SK-N-SH (cell line): ENCODE measurements at regions not wholly inside any gene's neighbourhood (a gene's known extent, or its start where the extent isn't known, plus 50 kb on each side); places are given as distances from the start of the nearest gene placed in this dataset.
"Not testable (repeated sequence)": the region's sequence is repeated elsewhere in the genome, so short reads cannot be mapped to it uniquely, and the experiment has no call there.

Experiments used
- CTCF ChIA-PET: fragments of 300-600, 350-600 bp; formaldehyde crosslinking; extraction: SDS; loops from one replicate; lab custom pipeline; 2021; lab: Yijun Ruan, JAX
- POLR2A ChIA-PET: fragments of 350-600 bp; sonication (Branson Sonifier 250); formaldehyde crosslinking; extraction: SDS; loops from one replicate; lab custom pipeline; 2020; ENCODE audit warnings: antibody characterized with exemption, inconsistent platforms; lab: Yijun Ruan, JAX
- DNase-seq: peaks from one replicate; pipeline ENCODE4 v3.0.0; 2012
- H2AFZ ChIP-seq: fragments of 200-600 bp; sonication (generic); 2 replicates; pipeline ENCODE4 v1.8.1; 2016; ENCODE audit warnings: antibody characterized with exemption, mild to moderate bottlenecking, low read depth
- H3F3A ChIP-seq: fragments of 200-600 bp; sonication (generic); replicated peaks from 2 replicates; pipeline ENCODE3; 2016; ENCODE audit warnings: antibody characterized with exemption, mild to moderate bottlenecking; ENCODE audit not compliant: insufficient read depth
- H3K27ac ChIP-seq, 2 experiments: fragments of 200-500 bp in 1 of 2; fragments of 200-600 bp in 1 of 2; sonication (Bioruptor generic) in 1 of 2; sonication (generic), shearing (Covaris generic) in 1 of 2; 2 replicates each; pipeline versions ENCODE4 v1.5.1 to v1.6.1; 2014 to 2016; ENCODE audit warnings: low read depth in 2 of 2, inconsistent platforms in 1 of 2, low read length in 1 of 2, mild to moderate bottlenecking in 1 of 2, mixed read lengths in 1 of 2
- H3K27me3 ChIP-seq: fragments of 200-600 bp; sonication (generic), shearing (Covaris generic); 2 replicates; pipeline ENCODE4 v1.6.1; 2016; ENCODE audit warnings: mixed run types; ENCODE audit not compliant: insufficient read depth
- H3K36me3 ChIP-seq, 2 experiments: fragments of 200-500 bp in 1 of 2; fragments of 200-600 bp in 1 of 2; sonication (Bioruptor generic) in 1 of 2; sonication (generic) in 1 of 2; replicated peaks in 1 of 2; 2 replicates each; pipeline versions ENCODE3 to v1.5.1; 2014 to 2016; ENCODE audit warnings: low read length in 1 of 2, mild to moderate bottlenecking in 1 of 2; ENCODE audit not compliant: insufficient read depth in 2 of 2, control insufficient read depth in 1 of 2
- H3K4me1 ChIP-seq, 2 experiments: fragments of 200-500 bp in 1 of 2; fragments of 200-600 bp in 1 of 2; sonication (Bioruptor generic) in 1 of 2; sonication (generic), shearing (Covaris generic) in 1 of 2; 2 replicates each; pipeline versions ENCODE4 v1.5.1 to v1.6.1; 2014 to 2016; ENCODE audit warnings: low read depth in 1 of 2, low read length in 1 of 2, mixed run types in 1 of 2; ENCODE audit not compliant: insufficient read depth in 2 of 2, control insufficient read depth in 1 of 2
- H3K4me2 ChIP-seq: fragments of 200-600 bp; sonication (generic), shearing (Covaris generic); 2 replicates; pipeline ENCODE4 v1.6.1; 2017; ENCODE audit warnings: mixed run types
- H3K4me3 ChIP-seq, 2 experiments: fragments of 200-500 bp in 1 of 2; fragments of 200-600 bp in 1 of 2; sonication (Bioruptor generic) in 1 of 2; sonication (generic), shearing (Covaris generic) in 1 of 2; 2 replicates each; pipeline versions ENCODE4 v1.5.1 to v1.8.1; 2014 to 2016; ENCODE audit warnings: low read depth in 2 of 2, inconsistent platforms in 1 of 2, low read length in 1 of 2, mild to moderate bottlenecking in 1 of 2, mixed read lengths in 1 of 2, moderate library complexity in 1 of 2
- H3K79me2 ChIP-seq: fragments of 200-600 bp; sonication (generic); 2 replicates; pipeline ENCODE4 v1.8.1; 2017; ENCODE audit warnings: mild to moderate bottlenecking; ENCODE audit not compliant: insufficient read depth
- H3K9ac ChIP-seq: fragments of 200-600 bp; sonication (generic); 2 replicates; pipeline ENCODE4 v1.6.1; 2017; ENCODE audit warnings: mixed run types
- H3K9me2 ChIP-seq: fragments of 200-600 bp; sonication (generic); 2 replicates; pipeline ENCODE4 v1.6.1; 2017; ENCODE audit warnings: mixed run types
- H3K9me3 ChIP-seq: fragments of 200-600 bp; sonication (generic); 2 replicates; pipeline ENCODE4 v1.6.1; 2017; ENCODE audit warnings: mixed run types, mild to moderate bottlenecking, moderate library complexity
- H4K20me1 ChIP-seq: fragments of 200-600 bp; sonication (generic); 2 replicates; pipeline ENCODE4 v1.6.1; 2017; ENCODE audit warnings: mild to moderate bottlenecking, mixed run types; ENCODE audit not compliant: insufficient read depth
- EP300 ChIP-seq, 2 experiments: IDR thresholded peaks; 2 replicates each; pipeline versions ENCODE4 v1.4.0 to v1.6.1; 2012; ENCODE audit warnings: borderline replicate concordance in 1 of 2, low read depth in 1 of 2, low read length in 1 of 2
- EZH2phosphoT487 ChIP-seq: fragments of 200-600 bp; sonication (generic); IDR thresholded peaks from 2 replicates; pipeline ENCODE4 v1.6.1; 2017; ENCODE audit warnings: low read depth, mixed run types, mild to moderate bottlenecking, antibody characterized with exemption, moderate library complexity, borderline replicate concordance
- GATA2 ChIP-seq: sonication (generic); formaldehyde crosslinking; IDR thresholded peaks from 2 replicates; pipeline ENCODE4 v1.5.0; 2020; ENCODE audit warnings: mild to moderate bottlenecking, missing genetic modification reagents
- JUND ChIP-seq: IDR thresholded peaks from 2 replicates; pipeline ENCODE4 v1.4.0; 2012
- RAD21 ChIP-seq: IDR thresholded peaks from 2 replicates; pipeline ENCODE4 v1.6.1; 2012; ENCODE audit warnings: mild to moderate bottlenecking, low read length
- RFX5 ChIP-seq: IDR thresholded peaks from 2 replicates; pipeline ENCODE4 v1.6.1; 2012; ENCODE audit warnings: mild to moderate bottlenecking, improper control_type of control experiment, low read length
- RXRA ChIP-seq: IDR thresholded peaks from 2 replicates; pipeline ENCODE4 v1.4.0; 2012; ENCODE audit warnings: low read depth, mild to moderate bottlenecking, borderline replicate concordance
- SMC3 ChIP-seq: IDR thresholded peaks from 2 replicates; pipeline ENCODE4 v1.6.1; 2012; ENCODE audit warnings: low read depth, low read length, improper control_type of control experiment
- TCF12 ChIP-seq: IDR thresholded peaks from 2 replicates; pipeline ENCODE4 v1.4.0; 2012
- USF1 ChIP-seq: IDR thresholded peaks from 2 replicates; pipeline ENCODE4 v1.4.0; 2012; ENCODE audit warnings: low read depth, borderline replicate concordance
- YY1 ChIP-seq: IDR thresholded peaks from 2 replicates; pipeline ENCODE4 v1.4.0; 2012; ENCODE audit warnings: low read depth, mild to moderate bottlenecking
- WGBS: methylation state at CpG from one replicate; pipeline ENCODE4 v1.1.6; 2017; ENCODE audit warnings: low lambda C conversion rate; 5-methylcytosine and 5-hydroxymethylcytosine counted together

- ChIA-PET CTCF (no interaction called here), POLR2A (no interaction called here)
- no peaks in the 10 kb centered on the region for H3K4me1 ChIP-seq
- H3K4me2 ChIP-seq = no peak overlapping the region
- H4K20me1 ChIP-seq = no peaks in the 10 kb centered on the region
- no peaks in the 10 kb centered on the region for H3K36me3 ChIP-seq
- TF ChIP-seq EZH2phosphoT487 (no peak), TCF12 (no peak), EP300 (IDR thresholded peaks at IDR 0.05; ENCODE audit: borderline replicate concordance in 1 of 2, low read depth in 1 of 2, low read length in 1 of 2) (no peak), RFX5 (no peak), RXRA (no peak)
- no peak overlapping the region for H3K27ac ChIP-seq
- H3K9me2 ChIP-seq = no peaks in the 10 kb centered on the region
- no peak overlapping the region for H3K4me3 ChIP-seq
- no peak for DNase-seq
- no peak overlapping the region for H2AFZ ChIP-seq
- no peaks in the 10 kb centered on the region; the same call in 1 of the 2 replicates for H3K9me3 ChIP-seq
- H3K9ac ChIP-seq = no peak overlapping the region
- no peaks in the 10 kb centered on the region for H3K79me2 ChIP-seq
- H3K27me3 ChIP-seq = no peaks in the 10 kb centered on the region
- WGBS = 15% methylated on average over 2 of the region's 2 CpGs
- H3F3A ChIP-seq = no peaks in the 10 kb centered on the region
Observed at GRCh38 chr5:5738797-5739489, 316.5 kb downstream of the ICE1 start.

DNA sequence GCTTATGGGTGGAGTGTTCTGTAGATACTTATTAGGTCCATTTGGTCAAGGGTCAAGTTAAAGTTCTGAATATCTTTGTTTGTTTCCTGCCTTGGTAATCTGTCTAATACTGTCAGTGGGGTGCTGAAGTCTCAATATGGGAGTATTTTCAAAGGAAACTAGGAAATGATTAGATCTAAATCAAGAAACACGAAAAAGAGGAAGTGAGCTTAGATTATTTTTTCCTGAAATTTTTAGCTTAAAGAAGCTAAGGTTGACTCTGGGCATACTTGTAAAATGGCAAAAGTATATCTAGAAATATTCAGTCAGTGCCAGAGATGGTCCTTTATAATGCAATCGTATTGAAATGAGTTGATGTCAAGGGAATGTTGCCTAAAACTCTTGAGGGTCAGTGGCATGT lies 313.5 kb downstream of the ICE1 start:
- POLR2A ChIA-PET = no interaction called here
- 9% methylated on average over 2 of the region's 2 CpGs for WGBS
- no peak for DNase-seq

GRCh38 chr5:5733058-5733457 lies 310.6 kb downstream of the ICE1 start:
- POLR2A ChIA-PET, H3K27me3 ChIP-seq, H3K9me2 ChIP-seq, H3F3A ChIP-seq, H3K4me1 ChIP-seq, H3K36me3 ChIP-seq, H3K79me2 ChIP-seq, H3K9ac ChIP-seq, H3K9me3 ChIP-seq, H4K20me1 ChIP-seq, H2AFZ ChIP-seq, H3K4me3 ChIP-seq, H3K4me2 ChIP-seq, DNase-seq, H3K27ac ChIP-seq: not testable (repeated sequence)
- CTCF ChIA-PET = interaction anchor here (0.6 to 1.2 kb wide), 2 partner anchors 246 to 584 kb away, joined by 3 read pairs; no protein-coding TSS in a partner anchor
- 9% methylated on average over 2 of the region's 2 CpGs for WGBS

More for the DNA sequence above, 313.5 kb downstream of the ICE1 start:
- Histone ChIP-seq H3K27ac (no peak overlapping the region), H3K27me3 (no peaks in the 10 kb centered on the region), H4K20me1 (no peaks in the 10 kb centered on the region), H3K9ac (no peak overlapping the region), H3K9me3 (no peaks in the 10 kb centered on the region), H3K79me2 (no peaks in the 10 kb centered on the region), H3F3A (no peaks in the 10 kb centered on the region), H3K4me2 (no peak overlapping the region), H3K4me1 (no peaks in the 10 kb centered on the region), H3K36me3 (no peaks in the 10 kb centered on the region), H2AFZ (no peak overlapping the region), H3K9me2 (no peaks in the 10 kb centered on the region), H3K4me3 (no peak overlapping the region)
- CTCF ChIA-PET = no interaction called here
- TF ChIP-seq JUND = no peak
- TF ChIP-seq RAD21 = no peak
- TF ChIP-seq SMC3 = no peak
- TF ChIP-seq GATA2 = no peak
- no peak for TF ChIP-seq YY1
- no peak for TF ChIP-seq USF1
